Lower leg skin (tissue), 4 donors: ENCODE measurements at regions not wholly inside any gene's neighbourhood (a gene's known extent, or its start where the extent isn't known, plus 50 kb on each side); places are given as distances from the start of the nearest gene placed in this dataset.

Source experiments
- DNase-seq, 2 donors: peaks; one replicate each; pipeline ENCODE4 v3.0.0-alpha.2; 2019; ENCODE audit warnings: low spot score in 2 of 2
- H3K4me3 ChIP-seq: fragments of 200-600 bp; sonication (generic); 2 replicates; pipeline ENCODE4 v1.5.1; 2017; ENCODE audit warnings: mild to moderate bottlenecking, low read depth; ENCODE audit not compliant: poor library complexity, severe bottlenecking
- POLR2A ChIP-seq, 2 donors: fragments of 450-650 bp; IDR thresholded peaks; one replicate each; pipeline ENCODE4 v1.6.1; 2016 to 2017; ENCODE audit warnings: antibody characterized with exemption in 2 of 2, mild to moderate bottlenecking in 1 of 2, moderate library complexity in 1 of 2
- WGBS, 2 donors: methylation state at CpG; one replicate each; pipeline ENCODE4 v1.1.5; 2018; 5-methylcytosine and 5-hydroxymethylcytosine counted together
- intact Hi-C: fragments of 100-400 bp; cut with DNase I; formaldehyde crosslinking; loops from one replicate; pipeline ENCODE4 v1.15.0; 2023; ENCODE audit warnings: low total_unique reads
- TF ChIP-seq, protein P1 (sequence below), 3 donors: fragments of 450-650 bp; IDR thresholded peaks; one replicate each; pipeline ENCODE4 v1.5.1; 2016; ENCODE audit warnings: antibody characterized with exemption in 3 of 3, mild to moderate bottlenecking in 3 of 3, moderate library complexity in 2 of 3

- DNase-seq, result no peak
- TF ChIP-seq, protein P1, sequence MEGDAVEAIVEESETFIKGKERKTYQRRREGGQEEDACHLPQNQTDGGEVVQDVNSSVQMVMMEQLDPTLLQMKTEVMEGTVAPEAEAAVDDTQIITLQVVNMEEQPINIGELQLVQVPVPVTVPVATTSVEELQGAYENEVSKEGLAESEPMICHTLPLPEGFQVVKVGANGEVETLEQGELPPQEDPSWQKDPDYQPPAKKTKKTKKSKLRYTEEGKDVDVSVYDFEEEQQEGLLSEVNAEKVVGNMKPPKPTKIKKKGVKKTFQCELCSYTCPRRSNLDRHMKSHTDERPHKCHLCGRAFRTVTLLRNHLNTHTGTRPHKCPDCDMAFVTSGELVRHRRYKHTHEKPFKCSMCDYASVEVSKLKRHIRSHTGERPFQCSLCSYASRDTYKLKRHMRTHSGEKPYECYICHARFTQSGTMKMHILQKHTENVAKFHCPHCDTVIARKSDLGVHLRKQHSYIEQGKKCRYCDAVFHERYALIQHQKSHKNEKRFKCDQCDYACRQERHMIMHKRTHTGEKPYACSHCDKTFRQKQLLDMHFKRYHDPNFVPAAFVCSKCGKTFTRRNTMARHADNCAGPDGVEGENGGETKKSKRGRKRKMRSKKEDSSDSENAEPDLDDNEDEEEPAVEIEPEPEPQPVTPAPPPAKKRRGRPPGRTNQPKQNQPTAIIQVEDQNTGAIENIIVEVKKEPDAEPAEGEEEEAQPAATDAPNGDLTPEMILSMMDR (IDR thresholded peaks at IDR 0.05), result no peak
- no peak for TF ChIP-seq POLR2A (IDR thresholded peaks at IDR 0.05)
- no peak overlapping the region for H3K4me3 ChIP-seq
- intact Hi-C loops, result no loop called here
- WGBS, 2 donors, result 92 to 100% methylated on average over 1 to 3 of the region's 3 CpGs
These were observed 160.7 kb upstream of the ADCY1 start for GRCh38 chr7:45413419-45413818.

- TF ChIP-seq POLR2A (IDR thresholded peaks at IDR 0.05), result no peak
- TF ChIP-seq, protein P1 (IDR thresholded peaks at IDR 0.05), result no peak
- WGBS, 2 donors, result 90 to 93% methylated on average over 4 of the region's 4 CpGs
- no peak for DNase-seq
- intact Hi-C loops, result no loop called here
- H3K4me3 ChIP-seq, result no peak overlapping the region
These were observed 159.9 kb upstream of the ADCY1 start for GRCh38 chr7:45414226-45414625.

DNA sequence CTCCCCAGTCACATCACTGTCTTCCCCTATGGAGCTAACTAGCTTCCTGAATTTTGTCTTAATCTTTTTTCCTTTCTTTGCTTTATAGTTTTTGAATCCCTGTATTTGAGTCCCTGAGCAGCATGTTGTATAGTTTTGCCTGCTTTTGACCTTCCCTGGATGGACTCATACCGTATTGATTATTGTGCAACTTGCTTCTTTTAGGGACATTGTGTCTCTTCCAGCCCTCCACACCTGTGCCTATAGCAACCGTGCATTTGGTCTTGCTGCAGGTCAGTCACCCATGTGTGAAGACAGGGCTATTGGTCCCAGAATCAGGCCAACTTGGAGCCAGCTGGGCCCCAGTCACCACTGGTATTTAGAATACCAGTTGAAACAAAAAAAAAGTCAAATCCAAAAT, 158.9 kb upstream of the ADCY1 start:
- no peak for DNase-seq
- TF ChIP-seq, protein P1 (IDR thresholded peaks at IDR 0.05), result no peak
- WGBS, 2 donors, result 92 to 98% methylated on average over 2 of the region's 2 CpGs
- intact Hi-C loops, result no loop called here
- H3K4me3 ChIP-seq, result no peak overlapping the region

- H3K4me3 ChIP-seq, result no peak overlapping the region
- intact Hi-C loops, result no loop called here
- DNase-seq, result no peak
- 80 to 87% methylated on average over 1 of the region's 1 CpG for WGBS, 2 donors
- no peak for TF ChIP-seq POLR2A (IDR thresholded peaks at IDR 0.05)
- TF ChIP-seq, protein P1 (IDR thresholded peaks at IDR 0.05), result no peak
These were observed 157.3 kb upstream of the ADCY1 start for GRCh38 chr7:45416846-45417245.

GRCh38 chr7:45417268-45417667, 156.9 kb upstream of the ADCY1 start:
- no peak for TF ChIP-seq POLR2A (IDR thresholded peaks at IDR 0.05)
- TF ChIP-seq, protein P1 (IDR thresholded peaks at IDR 0.05), result no peak
- no peak overlapping the region for H3K4me3 ChIP-seq
- intact Hi-C loops, result no loop called here
- DNase-seq, result no peak
- 63 to 64% methylated on average over 2 of the region's 2 CpGs for WGBS, 2 donors

- intact Hi-C loops, result no loop called here
- no peak for TF ChIP-seq POLR2A (IDR thresholded peaks at IDR 0.05)
- TF ChIP-seq, protein P1 (IDR thresholded peaks at IDR 0.05), result no peak
- no peak for DNase-seq
- 80 to 81% methylated on average over 3 of the region's 3 CpGs for WGBS, 2 donors
- H3K4me3 ChIP-seq, result no peak overlapping the region
These were observed 156.4 kb upstream of the ADCY1 start for GRCh38 chr7:45417735-45418134.
